Left lobe of liver (tissue), 2 donors: ENCODE measurements at regions not wholly inside any gene's neighbourhood (a gene's known extent, or its start where the extent isn't known, plus 50 kb on each side); places are given as distances from the start of the nearest gene placed in this dataset.

Experiments used
- ATAC-seq: fragments of 200-7000 bp; cut with Tn5 transposase; one replicate; pipeline ENCODE4 v1.9.1; 2020; ENCODE audit warnings: mild to moderate bottlenecking, moderate library complexity
- DNase-seq: peaks from one replicate; pipeline ENCODE4 v3.0.0-alpha.2; 2020; ENCODE audit warnings: low spot score
- donor health status: DM: no; HTN: no; CAD: no; lungs with moderate emphysema.
- donor health status: DM: no; HTN: yes; CAD: no.

GRCh38 chr13:63954683-63955082 is 2539.0 kb upstream of the PCDH20 start:
- DNase-seq: no peak
- ATAC-seq: no peak

- no peak for DNase-seq
- no peak for ATAC-seq
Measured at GRCh38 chr13:63948045-63948444, 2532.4 kb upstream of the PCDH20 start.

- DNase-seq (no peak), ATAC-seq (no peak)
Measured at GRCh38 chr13:63944911-63945310, 2529.3 kb upstream of the PCDH20 start.

DNA sequence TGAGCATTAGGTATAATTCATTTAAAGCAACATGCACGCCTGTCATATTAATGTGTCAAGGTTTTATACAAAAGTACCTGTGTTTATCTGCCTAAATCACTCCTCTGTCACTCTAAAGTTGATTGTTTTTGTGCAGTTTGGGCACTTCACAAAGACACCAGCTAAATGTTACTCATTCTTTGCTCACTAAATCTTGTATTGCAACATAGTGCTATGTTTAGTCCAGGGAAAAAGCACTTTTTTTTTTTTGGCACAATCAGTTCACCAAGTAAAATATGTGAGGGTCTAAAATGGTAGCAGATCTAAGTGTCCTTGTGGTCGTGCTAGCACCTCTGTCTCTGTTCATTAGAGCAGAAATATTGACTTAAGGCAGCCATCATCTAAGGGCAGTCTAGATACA is 2526.7 kb upstream of the PCDH20 start:
- DNase-seq (no peak), ATAC-seq (no peak)

DNA sequence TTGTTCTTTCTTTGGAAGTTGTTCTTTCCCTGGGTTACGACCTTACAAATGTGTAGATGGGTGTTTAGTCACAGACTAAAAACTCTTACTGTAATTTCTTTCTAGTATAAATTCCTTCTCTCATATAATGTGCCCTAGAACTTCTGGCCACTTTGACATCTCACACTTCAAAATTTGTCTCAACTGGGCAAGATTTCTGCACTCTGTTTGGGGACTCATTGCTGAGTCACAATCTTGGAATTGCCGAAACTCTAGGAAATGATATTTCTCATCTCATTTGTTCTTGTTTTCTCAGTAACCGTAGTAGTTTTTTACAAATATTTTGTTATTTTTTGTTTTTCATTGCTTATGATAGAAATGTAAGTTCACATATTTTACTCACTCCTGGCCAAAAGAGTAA is 2523.2 kb upstream of the PCDH20 start:
- DNase-seq: no peak
- no peak for ATAC-seq

DNA sequence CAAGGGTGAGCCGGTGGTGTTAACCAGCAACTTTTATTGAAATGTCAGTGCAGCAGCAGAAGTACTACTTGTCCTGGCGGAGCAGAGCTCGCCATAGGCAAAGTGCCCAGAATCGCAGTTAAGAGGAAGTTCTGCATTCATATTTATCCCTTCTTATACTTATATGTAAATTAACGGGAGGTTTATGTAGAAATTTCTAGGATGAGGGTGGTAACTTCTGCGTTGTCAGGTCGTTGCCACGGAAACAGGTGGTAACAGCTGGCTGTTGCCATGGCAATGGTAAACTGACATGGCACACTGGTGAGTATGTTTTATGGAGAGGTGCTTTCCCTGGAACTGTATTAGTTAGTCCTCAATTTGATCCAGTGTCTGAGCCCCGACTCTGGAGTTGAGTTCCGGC is 2494.9 kb upstream of the PCDH20 start:
- DNase-seq (no peak), ATAC-seq (no peak)

GRCh38 chr13:63909726-63910375 is 2494.2 kb upstream of the PCDH20 start:
- ATAC-seq: no peak
- DNase-seq: no peak

DNA sequence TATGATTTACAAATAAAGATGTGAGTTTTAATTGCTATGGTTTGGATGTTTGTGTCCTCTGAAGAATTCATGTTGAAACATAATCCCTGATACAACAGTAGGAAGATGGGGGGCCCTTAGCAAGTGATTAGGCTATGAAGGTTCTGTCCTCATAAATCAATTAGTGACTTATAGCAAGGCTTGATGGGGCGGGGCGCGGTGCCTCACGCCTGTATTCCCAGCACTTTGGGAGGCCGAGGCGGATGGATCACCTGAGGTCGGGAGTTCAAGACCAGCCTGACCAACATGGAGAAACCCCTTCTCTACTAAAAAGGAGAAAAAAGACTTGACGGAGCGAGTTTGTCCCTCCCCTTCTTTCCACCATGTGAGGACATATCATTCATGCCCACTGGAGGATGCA is 2486.5 kb upstream of the PCDH20 start:
- DNase-seq (no peak), ATAC-seq (no peak)

DNA sequence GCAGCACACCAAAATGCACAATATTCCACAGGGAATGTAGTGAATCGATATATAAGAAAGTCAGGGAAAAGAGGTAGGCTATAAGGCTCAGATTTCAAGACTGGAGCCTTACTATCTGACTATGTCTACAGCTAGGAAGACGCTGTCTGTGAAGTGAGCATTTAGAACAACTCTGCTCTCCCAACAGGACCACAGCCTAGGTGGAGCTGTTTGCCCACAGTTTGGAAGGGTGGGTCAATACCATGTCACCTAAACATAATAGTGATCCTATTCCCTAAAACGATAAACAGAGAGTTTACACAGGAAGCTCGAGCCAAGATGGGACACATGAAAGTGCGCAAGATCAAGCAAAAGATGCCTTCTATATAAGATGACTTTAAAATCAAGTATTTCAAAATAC is 2486.0 kb upstream of the PCDH20 start:
- ATAC-seq: no peak

DNA sequence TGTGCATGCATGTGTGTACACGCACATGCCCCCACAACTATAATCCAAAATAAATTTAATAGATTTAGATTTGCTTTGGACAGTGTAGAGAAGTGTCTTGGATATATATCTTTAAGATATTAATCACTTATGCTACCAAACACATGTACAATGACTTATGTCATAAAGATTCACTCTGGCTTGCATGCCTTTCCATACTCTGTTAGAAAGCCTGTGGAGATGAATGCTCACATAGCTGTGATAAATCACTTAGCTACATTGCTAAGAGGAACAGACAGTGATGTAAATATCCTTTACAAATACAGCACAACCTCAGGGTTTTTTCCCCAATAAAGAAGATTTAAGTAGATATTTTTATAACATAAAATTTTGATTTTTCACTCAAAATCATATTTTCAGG is 2484.8 kb upstream of the PCDH20 start:
- DNase-seq (no peak), ATAC-seq (no peak)

More for the DNA sequence above, 2486.0 kb upstream of the PCDH20 start:
- DNase-seq: no peak

- DNase-seq: no peak
Measured at GRCh38 chr13:63896321-63896720, 2480.7 kb upstream of the PCDH20 start.

GRCh38 chr13:63882052-63882451 is 2466.4 kb upstream of the PCDH20 start:
- DNase-seq (no peak), ATAC-seq (no peak)

More at GRCh38 chr13:63896321-63896720, 2480.7 kb upstream of the PCDH20 start:
- no peak for ATAC-seq

DNA sequence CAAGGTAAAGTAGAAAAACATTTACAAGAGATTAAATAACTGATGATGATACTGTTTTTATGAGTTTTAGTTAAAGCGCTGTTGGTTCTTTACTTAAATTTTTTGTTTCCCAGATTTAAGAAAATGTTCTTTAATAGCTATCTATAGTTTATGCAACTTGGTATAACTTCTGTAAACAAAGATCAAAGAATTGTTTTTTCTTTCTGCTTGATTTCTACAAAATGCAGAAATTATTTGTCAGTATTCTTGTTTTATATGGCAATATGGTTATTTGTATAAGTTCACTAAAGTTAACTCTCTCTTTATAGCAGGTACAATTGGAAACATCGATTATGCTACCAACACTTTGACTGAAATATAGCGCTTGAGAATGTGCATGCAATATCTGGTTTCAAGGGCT is 2465.1 kb upstream of the PCDH20 start:
- ATAC-seq (no peak), DNase-seq (no peak)

- DNase-seq (no peak), ATAC-seq (no peak)
Measured at GRCh38 chr13:63873936-63874335, 2458.3 kb upstream of the PCDH20 start.

- ATAC-seq (no peak), DNase-seq (no peak)
Measured at GRCh38 chr13:63864171-63864902, 2448.7 kb upstream of the PCDH20 start.

DNA sequence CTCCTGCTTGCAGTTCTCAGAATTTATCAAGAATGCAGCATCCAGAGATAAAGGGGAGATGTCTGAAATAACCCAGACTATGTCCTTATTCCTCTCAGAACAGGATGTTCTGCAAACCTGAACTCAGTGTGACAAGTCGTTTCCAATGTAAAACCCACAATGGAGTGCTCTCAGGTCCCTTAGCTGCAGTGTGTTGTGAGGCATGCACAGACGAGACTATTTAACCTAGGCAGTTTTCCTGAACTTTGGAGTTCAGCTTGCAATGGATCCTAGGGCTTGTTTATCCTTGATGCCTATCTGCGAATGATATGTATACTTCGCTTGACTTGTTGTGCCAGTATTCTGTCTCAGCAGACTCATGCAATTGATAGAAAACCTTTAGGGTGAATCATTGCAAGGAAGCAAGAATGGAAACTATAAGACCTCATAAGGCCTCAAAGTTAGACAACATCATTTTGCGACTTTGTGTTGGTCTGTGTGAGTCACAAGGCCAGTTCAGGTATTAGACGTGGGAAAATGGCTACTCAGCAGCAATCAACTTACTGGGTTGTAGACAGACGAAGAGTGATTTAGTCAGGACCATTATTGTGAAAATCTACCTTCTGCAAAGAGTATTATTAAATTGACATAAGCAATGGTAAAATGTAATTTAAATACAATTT is 2439.9 kb upstream of the PCDH20 start:
- DNase-seq (no peak), ATAC-seq (no peak)

- DNase-seq: no peak
- ATAC-seq: no peak
Measured at GRCh38 chr13:63853816-63854215, 2438.2 kb upstream of the PCDH20 start.

DNA sequence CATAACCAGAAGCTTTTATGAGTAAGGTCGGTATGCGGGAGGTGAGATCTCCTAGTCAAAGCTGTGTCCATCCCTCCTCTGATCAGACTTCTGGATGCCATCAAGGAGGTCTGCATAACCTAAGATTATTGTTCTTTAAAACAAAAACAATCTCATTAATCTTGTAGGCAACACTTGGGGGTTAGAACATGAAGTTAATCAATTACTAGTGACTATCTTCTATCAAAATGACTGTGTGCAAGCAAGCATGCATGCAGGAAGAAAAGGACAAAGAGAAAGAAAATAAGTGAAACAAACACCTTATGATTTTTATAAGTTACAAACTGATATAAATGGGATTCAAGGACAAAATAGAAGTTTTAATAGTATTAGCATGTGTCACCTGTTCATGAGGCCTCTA is 2435.9 kb upstream of the PCDH20 start:
- ATAC-seq (no peak), DNase-seq (no peak)

DNA sequence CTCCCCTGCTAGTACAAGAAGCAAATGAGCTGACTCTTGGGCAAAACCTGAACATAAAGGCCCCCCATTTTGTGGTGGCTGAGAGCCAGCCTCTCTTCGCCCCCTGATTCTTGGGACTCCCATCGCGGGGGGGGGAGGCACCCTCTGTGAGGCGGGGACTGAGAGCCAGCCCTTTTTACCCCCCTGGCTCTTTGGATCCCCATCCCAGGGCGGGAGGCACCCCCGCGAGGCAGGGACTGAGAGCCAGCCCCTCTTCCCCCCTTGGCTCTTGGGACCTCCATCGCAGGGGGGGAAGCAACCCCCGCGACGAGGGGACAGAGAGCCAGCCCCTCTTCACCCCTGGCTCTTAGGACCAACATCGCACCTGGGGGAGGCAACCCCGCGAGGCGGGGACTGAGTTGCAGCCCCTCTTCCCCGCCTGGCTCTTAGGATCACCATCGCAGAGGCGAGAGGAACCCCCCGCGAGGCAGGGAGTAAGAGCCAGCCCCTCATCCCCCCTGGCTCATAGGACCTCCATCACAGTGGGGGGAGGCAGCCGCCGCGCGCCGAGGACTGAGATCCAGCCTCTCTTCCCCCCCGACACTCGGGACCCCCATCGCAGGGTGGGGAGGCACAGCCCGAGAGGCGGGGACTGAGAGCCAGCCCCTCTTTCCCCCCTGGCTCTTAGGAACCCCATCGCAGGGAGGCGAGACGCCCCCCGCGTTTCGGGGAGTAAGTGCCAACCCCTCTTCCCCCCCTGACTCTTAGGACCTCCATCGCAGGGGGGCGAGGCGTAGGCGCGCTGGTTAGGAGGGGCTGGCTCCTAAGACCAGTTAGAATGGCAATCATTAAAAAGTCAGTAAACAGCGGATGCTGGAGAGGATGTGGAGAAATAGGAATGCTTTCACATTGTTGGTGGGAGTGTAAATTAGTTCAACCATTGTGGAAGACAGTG is 2428.4 kb upstream of the PCDH20 start:
- DNase-seq (no peak), ATAC-seq (no peak)

DNA sequence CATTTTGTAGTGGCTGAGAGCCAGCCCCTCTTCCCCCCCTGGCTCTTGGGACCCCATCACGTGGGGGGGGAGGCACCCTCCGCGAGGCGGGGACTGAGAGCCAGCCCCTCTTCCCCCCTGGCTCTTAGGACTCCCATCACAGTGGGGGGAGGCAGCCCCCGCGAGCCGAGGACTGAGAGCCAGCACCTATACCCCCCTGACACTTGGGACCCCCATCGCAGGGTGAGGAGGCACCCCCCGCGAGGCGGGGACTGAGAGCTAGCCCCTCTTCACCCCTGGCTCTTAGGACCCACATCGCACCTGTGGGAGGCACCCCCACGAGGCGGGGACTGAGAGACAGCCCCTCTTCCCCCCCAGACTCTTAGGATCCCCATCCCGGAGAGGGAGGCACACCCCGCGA is 2426.5 kb upstream of the PCDH20 start:
- no peak for DNase-seq

More for the DNA sequence above, 2426.5 kb upstream of the PCDH20 start:
- no peak for ATAC-seq
